Coronary artery (tissue), 2 donors: ENCODE measurements at regions not wholly inside any gene's neighbourhood (a gene's known extent, or its start where the extent isn't known, plus 50 kb on each side); places are given as distances from the start of the nearest gene placed in this dataset.
"Not testable (repeated sequence)": the region's sequence is repeated elsewhere in the genome, so short reads cannot be mapped to it uniquely, and the experiment has no call there.

Experiments
- DNase-seq: peaks from one replicate; pipeline ENCODE4 v3.0.0-alpha.2; 2017; ENCODE audit warnings: low spot score
- H3K27ac ChIP-seq, 2 donors: fragments of 200-600 bp; sonication (generic); one replicate each; pipeline ENCODE4 v1.5.1; 2016 to 2019
- H3K4me3 ChIP-seq: fragments of 200-600 bp; sonication (generic); 2 replicates; pipeline ENCODE4 v1.5.1; 2016; ENCODE audit warnings: mild to moderate bottlenecking, moderate library complexity
- TF ChIP-seq, protein P1 (sequence below): fragments of 200-600 bp; sonication (generic); IDR thresholded peaks from one replicate; pipeline ENCODE4 v1.5.1; 2019; ENCODE audit warnings: antibody characterized with exemption

DNA sequence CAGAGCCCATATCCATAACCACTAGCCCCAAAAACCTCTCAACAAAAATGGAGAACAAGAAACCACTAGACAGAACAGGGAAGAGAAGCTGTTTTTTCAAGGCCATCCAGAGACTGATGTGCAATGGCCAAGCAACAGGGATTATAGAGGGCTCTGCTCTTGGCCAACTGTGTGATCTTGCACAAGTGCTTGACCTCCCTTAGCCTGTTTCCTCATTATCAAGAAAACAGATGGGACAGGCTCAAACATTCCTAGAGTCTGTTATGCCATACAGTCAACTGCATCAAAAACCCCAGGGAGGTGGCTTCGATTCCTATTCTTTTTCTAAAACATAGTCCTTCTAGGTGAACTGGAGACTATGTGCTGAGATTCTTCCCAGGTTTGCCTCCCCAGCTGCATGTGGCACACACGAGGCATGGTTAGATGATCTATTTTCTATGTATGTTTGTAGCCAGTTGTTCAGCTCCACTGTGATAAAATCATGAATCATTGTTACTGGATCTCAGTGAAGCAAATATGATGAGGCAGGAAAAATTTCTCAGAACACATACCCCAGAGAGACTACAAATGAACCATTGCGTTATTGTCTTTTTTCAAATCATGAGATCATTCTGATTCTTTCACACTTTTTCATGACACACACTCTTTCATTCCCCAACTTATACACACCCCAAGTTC, 132.9 kb upstream of the TGFBR2 start:
- peak; percentile 79 for DNase-seq
- Histone ChIP-seq H3K27ac (peak overlapping the region; percentile 12 to 80), H3K4me3 (no peak overlapping the region)
- TF ChIP-seq, protein P1, sequence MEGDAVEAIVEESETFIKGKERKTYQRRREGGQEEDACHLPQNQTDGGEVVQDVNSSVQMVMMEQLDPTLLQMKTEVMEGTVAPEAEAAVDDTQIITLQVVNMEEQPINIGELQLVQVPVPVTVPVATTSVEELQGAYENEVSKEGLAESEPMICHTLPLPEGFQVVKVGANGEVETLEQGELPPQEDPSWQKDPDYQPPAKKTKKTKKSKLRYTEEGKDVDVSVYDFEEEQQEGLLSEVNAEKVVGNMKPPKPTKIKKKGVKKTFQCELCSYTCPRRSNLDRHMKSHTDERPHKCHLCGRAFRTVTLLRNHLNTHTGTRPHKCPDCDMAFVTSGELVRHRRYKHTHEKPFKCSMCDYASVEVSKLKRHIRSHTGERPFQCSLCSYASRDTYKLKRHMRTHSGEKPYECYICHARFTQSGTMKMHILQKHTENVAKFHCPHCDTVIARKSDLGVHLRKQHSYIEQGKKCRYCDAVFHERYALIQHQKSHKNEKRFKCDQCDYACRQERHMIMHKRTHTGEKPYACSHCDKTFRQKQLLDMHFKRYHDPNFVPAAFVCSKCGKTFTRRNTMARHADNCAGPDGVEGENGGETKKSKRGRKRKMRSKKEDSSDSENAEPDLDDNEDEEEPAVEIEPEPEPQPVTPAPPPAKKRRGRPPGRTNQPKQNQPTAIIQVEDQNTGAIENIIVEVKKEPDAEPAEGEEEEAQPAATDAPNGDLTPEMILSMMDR = no peak

DNA sequence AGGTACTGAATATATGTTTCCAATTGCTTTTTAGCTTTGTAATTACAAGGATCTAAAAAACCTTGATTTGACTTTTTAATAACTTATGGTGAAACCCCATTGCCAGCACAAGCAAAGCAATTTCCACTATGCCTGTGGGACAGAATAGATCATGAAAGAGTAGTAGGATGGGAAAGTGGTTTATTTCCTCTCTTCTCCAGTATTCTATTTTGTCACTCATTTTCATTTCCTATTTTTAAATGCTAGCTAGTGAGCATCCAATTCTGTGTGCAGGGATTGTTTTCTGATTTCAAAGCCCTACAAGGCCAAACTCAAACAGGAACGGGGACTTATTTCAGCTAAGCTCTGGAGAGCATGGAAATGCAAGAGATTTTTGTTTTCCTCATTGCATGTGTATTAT, 132.0 kb upstream of the TGFBR2 start:
- TF ChIP-seq, protein P1 = no peak
- H3K4me3 ChIP-seq = no peak overlapping the region
- DNase-seq = no peak
- peak overlapping the region; percentile 12 to 80 for H3K27ac ChIP-seq

DNA sequence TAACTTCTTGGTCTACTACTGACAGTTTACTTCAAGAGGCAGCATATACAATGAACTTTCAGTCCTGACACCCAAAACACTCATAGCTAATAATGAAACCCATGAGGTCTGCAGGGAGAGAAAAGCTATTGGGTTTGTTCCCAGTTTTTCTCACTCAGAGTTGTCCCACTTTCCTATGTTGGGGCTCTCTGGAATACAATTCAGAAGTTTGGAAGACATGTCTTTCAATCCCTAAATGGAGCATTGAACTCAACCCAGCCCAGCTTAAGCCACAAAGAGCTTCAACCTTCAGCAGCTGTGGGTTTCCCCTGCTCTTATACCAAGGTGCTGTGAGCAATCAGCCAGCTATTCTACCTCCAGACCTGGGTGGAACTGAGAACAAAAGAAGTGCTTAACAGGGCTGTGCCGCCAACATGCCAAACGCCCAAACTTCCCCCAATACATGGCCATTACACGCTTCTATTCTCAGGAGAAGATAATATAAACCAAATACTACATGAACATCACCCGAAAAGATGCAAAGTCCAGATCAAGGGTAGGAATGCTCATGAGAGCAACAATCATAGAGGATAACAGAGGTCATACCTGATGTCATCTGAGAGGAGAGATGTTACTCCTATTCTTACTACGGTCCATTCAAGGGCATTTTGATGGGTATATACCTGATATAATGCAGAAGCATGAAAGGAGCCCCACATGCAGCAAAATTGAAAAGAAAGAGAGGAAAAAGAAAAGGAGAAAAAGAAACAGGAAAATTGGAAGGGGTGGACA, 131.2 kb upstream of the TGFBR2 start:
- no peak overlapping the region for H3K27ac ChIP-seq

DNA sequence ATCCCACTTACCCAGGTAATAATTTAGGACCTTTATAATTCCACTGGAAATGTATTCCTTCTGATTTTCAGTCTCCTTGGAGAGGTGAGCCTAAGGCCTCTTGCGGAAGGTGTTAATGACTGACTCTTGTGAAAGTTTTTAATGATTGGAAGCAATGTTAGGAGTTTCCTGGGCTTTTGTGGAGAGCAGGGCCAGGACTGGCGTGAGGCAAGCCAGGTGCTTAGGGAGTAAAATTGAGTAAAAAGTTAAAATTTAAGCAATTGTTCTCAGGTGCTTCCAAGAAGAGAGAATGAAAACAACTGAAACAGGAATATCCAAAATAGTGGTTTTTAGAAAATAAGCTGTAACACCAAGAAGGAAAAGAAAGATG, 130.6 kb upstream of the TGFBR2 start:
- TF ChIP-seq, protein P1 = no peak
- no peak overlapping the region for H3K27ac ChIP-seq
- DNase-seq = no peak
- H3K4me3 ChIP-seq = no peak overlapping the region

More for the DNA sequence above, 131.2 kb upstream of the TGFBR2 start:
- TF ChIP-seq, protein P1 = no peak
- no peak for DNase-seq
- H3K4me3 ChIP-seq = no peak overlapping the region

DNA sequence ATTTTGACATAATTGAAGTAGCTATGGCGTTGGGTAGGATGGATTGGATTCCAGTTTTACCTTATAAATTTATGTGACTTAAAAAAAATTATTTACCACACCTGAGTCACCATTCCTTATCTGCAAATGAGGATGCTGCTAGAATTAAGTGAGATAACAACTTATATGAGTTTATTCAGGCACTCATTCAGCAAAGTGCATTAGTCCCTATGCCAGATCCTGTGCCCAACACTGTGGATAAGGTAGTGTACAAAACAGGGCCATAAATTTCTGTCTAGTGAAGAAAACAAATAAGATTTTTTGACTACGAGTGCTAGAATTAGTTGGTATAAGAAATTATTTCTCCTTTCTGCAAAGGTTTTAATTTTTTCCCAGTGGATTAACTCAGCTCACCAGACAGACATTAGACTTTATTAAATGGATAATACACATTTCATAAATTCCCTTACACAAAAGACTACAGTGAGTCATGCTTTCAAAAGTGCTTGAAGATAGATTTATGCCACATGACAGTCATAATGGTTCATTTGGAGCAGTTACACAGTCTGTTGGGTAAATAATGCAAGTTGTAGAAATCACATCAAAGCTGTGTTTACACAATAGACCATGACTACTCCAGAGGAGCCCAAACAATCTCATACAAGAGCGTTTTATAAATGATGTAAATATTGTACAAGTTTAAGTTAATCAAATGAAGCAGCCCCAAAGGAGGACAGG, 129.9 kb upstream of the TGFBR2 start:
- H3K4me3 ChIP-seq = no peak overlapping the region
- DNase-seq = no peak
- TF ChIP-seq, protein P1 = no peak
- H3K27ac ChIP-seq = no peak overlapping the region

DNA sequence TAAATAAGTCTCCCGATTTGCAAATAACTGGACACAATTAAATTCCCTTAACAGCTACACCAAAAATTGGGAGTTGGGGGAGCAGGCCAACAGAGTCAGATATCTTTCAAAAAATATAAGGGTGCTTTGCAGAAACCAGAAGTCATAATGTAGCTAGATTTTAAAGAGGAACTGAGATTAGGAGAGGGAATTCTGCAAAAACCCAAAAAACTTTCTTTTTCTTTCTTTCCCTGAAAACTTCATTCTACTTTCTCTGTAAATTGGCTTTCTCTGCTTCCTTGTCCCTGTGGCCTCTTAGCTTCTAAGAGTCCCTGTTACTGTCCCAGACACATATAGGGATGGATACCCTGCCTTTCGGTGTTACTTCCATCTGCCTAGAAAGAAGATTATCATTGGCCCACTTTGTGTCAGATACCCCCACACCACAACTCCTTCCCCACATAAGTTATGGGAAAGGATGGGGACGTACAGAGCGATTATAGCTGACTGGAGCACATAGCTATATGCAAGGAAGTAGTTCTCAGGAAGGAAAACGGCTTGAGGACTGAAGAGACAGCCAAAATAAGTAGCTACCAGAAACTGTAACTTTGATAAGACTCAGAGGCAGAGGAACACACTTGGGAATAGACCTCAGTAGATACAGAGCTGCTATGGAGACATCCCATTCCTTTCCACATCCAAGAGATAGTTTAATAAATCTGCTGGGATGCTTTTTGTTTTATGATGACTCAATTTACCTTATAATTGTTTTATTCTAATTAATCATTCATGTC, 129.1 kb upstream of the TGFBR2 start:
- DNase-seq = no peak
- no peak overlapping the region for H3K4me3 ChIP-seq
- H3K27ac ChIP-seq = no peak overlapping the region
- TF ChIP-seq, protein P1 = no peak

DNA sequence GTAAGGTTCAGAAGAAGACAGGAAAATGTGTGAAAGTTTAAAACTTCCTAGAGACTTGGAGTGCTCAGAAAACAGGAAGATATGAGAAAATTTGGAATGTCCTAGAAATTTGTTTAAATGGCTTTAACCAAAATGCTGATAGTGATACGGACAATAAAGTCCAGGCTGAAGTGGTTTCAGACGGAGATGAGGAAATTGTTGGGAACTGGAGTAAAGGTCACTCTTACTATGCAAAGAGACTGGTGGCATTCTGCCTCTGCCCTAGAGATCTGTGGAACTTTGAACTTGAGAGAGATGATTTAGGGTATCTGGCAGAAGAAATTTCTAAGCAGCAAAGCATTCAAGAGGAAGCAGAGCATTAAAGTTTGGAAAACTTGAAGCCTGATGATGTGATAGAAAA, 126.7 kb upstream of the TGFBR2 start:
- not testable (repeated sequence) for H3K4me3 ChIP-seq, DNase-seq
- peak overlapping the region; percentile 34 to 64 for H3K27ac ChIP-seq

DNA sequence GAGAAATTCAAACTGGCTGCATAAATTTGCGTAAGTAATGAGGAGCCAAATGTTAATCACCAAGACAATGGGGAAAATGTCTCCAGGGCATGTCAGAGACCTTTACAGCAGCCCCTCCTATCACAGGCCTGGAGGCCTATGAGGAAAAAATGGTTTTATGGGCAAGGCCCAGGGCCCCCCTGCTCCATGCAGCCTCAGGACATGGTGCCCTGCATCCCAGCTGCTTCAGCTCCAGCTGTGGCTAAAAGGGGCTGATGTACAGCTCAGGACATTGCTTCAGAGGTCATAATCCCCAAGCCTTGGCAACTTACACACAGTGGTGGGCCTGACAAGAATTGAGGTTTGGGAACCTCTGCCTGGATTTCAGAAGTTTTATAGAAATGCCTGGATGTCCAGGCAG, 126.2 kb upstream of the TGFBR2 start:
- DNase-seq, H3K4me3 ChIP-seq: not testable (repeated sequence)
- peak overlapping the region in 1 of 2 donors; percentile 64 for H3K27ac ChIP-seq
